GM10248 (cell line): ENCODE measurements at regions not wholly inside any gene's neighbourhood (a gene's known extent, or its start where the extent isn't known, plus 50 kb on each side); places are given as distances from the start of the nearest gene placed in this dataset.

Experiments used
- CTCF ChIA-PET: fragments of 300-600 bp; sonication (Branson Sonifier 250); formaldehyde crosslinking; extraction: SDS; loops from one replicate; lab custom pipeline; 2021; ENCODE audit warnings: antibody characterized with exemption; lab: Yijun Ruan, JAX
- POLR2A ChIA-PET: fragments of 350-650 bp; sonication (Branson Sonifier 250); formaldehyde crosslinking; extraction: SDS; loops from one replicate; lab custom pipeline; 2020; ENCODE audit warnings: antibody characterized with exemption; lab: Yijun Ruan, JAX
- DNase-seq: peaks from one replicate; pipeline ENCODE4 v3.0.0; 2012; ENCODE audit errors: extremely low spot score
- CTCF ChIP-seq: IDR thresholded peaks from 2 replicates; pipeline ENCODE4 v1.5.1; 2012; ENCODE audit warnings: mild to moderate bottlenecking, low read depth; ENCODE audit errors: extremely low read depth, missing control alignments, control extremely low read depth

- ChIA-PET CTCF (no interaction called here), POLR2A (no interaction called here)
- no peak for TF ChIP-seq CTCF
- DNase-seq, result no peak
Observed at GRCh38 chrX:22383988-22384387, 111.3 kb downstream of the CBLL2 start.

- no peak for TF ChIP-seq CTCF
- ChIA-PET POLR2A (no interaction called here), CTCF (no interaction called here)
- DNase-seq, result no peak
Observed at GRCh38 chrX:22389556-22390179, 117.0 kb downstream of the CBLL2 start.

- TF ChIP-seq CTCF, result no peak
- ChIA-PET CTCF (no interaction called here), POLR2A (no interaction called here)
- DNase-seq, result no peak
Observed at GRCh38 chrX:22392133-22392948, 119.6 kb downstream of the CBLL2 start.

- ChIA-PET POLR2A (no interaction called here), CTCF (no interaction called here)
- no peak for DNase-seq
- TF ChIP-seq CTCF, result no peak
Observed at GRCh38 chrX:22395372-22395771, 122.7 kb downstream of the CBLL2 start.

- ChIA-PET POLR2A (no interaction called here), CTCF (no interaction called here)
- no peak for TF ChIP-seq CTCF
- DNase-seq, result no peak
Observed at GRCh38 chrX:22396408-22396807, 123.7 kb downstream of the CBLL2 start.

- CTCF ChIA-PET, result no interaction called here
Observed at GRCh38 chrX:22397566-22397965, 124.9 kb downstream of the CBLL2 start.

More at GRCh38 chrX:22397566-22397965, 124.9 kb downstream of the CBLL2 start:
- POLR2A ChIA-PET, result no interaction called here
- no peak for DNase-seq
- TF ChIP-seq CTCF, result no peak
